ENCODE measurements at regions not wholly inside any gene's neighbourhood (a gene's known extent, or its start where the extent isn't known, plus 50 kb on each side); places are given as distances from the start of the nearest gene placed in this dataset.
"Not testable (repeated sequence)": the region's sequence is repeated elsewhere in the genome, so short reads cannot be mapped to it uniquely, and the experiment has no call there.

- TF ChIP-seq, protein P1, sequence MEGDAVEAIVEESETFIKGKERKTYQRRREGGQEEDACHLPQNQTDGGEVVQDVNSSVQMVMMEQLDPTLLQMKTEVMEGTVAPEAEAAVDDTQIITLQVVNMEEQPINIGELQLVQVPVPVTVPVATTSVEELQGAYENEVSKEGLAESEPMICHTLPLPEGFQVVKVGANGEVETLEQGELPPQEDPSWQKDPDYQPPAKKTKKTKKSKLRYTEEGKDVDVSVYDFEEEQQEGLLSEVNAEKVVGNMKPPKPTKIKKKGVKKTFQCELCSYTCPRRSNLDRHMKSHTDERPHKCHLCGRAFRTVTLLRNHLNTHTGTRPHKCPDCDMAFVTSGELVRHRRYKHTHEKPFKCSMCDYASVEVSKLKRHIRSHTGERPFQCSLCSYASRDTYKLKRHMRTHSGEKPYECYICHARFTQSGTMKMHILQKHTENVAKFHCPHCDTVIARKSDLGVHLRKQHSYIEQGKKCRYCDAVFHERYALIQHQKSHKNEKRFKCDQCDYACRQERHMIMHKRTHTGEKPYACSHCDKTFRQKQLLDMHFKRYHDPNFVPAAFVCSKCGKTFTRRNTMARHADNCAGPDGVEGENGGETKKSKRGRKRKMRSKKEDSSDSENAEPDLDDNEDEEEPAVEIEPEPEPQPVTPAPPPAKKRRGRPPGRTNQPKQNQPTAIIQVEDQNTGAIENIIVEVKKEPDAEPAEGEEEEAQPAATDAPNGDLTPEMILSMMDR (IDR thresholded peaks at IDR 0.05) = not testable (repeated sequence)
- not testable (repeated sequence) for TF ChIP-seq POLR2A (IDR thresholded peaks at IDR 0.05)
Measured at GRCh38 chrX:92215011-92215410, 435.8 kb downstream of the PCDH11X start.

All from body of pancreas (tissue), 4 donors.